ENCODE measurements at regions not wholly inside any gene's neighbourhood (a gene's known extent, or its start where the extent isn't known, plus 50 kb on each side); places are given as distances from the start of the nearest gene placed in this dataset.
A peak's percentile ranks its signal among the peaks of the same experiment; 100 is the strongest.

GRCh38 chr7:52670608-52671225, 364.7 kb upstream of the POM121L12 start:
- H3K4me1 Mint-ChIP-seq (ENCODE audit: low read depth): no peaks in the 10 kb centered on the region
- H3K27me3 Mint-ChIP-seq (ENCODE audit: low read depth): no peaks in the 10 kb centered on the region
- no peak for TF ChIP-seq CTCF (IDR thresholded peaks at IDR 0.05)
- no peak overlapping the region for H3K27ac Mint-ChIP-seq (ENCODE audit: unreplicated experiment)
- DNase-seq (ENCODE audit: low spot score): no peak
- no peaks in the 10 kb centered on the region for H3K9me3 Mint-ChIP-seq (ENCODE audit: low read depth)
- H3K36me3 Mint-ChIP-seq (ENCODE audit: low read depth): no peaks in the 10 kb centered on the region
- no peak overlapping the region for H3K4me3 Mint-ChIP-seq (ENCODE audit: unreplicated experiment)

- no peaks in the 10 kb centered on the region for H3K27me3 Mint-ChIP-seq (ENCODE audit: low read depth)
- DNase-seq (ENCODE audit: low spot score): peak; percentile 95
- no peak overlapping the region for H3K27ac Mint-ChIP-seq (ENCODE audit: unreplicated experiment)
- H3K9me3 Mint-ChIP-seq (ENCODE audit: low read depth): no peaks in the 10 kb centered on the region
- no peaks in the 10 kb centered on the region for H3K36me3 Mint-ChIP-seq (ENCODE audit: low read depth)
- no peak for TF ChIP-seq CTCF (IDR thresholded peaks at IDR 0.05)
- H3K4me1 Mint-ChIP-seq (ENCODE audit: low read depth): no peaks in the 10 kb centered on the region
- H3K4me3 Mint-ChIP-seq (ENCODE audit: unreplicated experiment): no peak overlapping the region
Measured at GRCh38 chr7:52669031-52669430, 366.4 kb upstream of the POM121L12 start.

GRCh38 chr7:52668435-52668834, 367.0 kb upstream of the POM121L12 start:
- Mint-ChIP-seq H3K27me3 (ENCODE audit: low read depth) (no peaks in the 10 kb centered on the region), H3K36me3 (ENCODE audit: low read depth) (no peaks in the 10 kb centered on the region), H3K4me1 (ENCODE audit: low read depth) (no peaks in the 10 kb centered on the region), H3K9me3 (ENCODE audit: low read depth) (no peaks in the 10 kb centered on the region), H3K27ac (ENCODE audit: unreplicated experiment) (no peak overlapping the region), H3K4me3 (ENCODE audit: unreplicated experiment) (no peak overlapping the region)
- DNase-seq (ENCODE audit: low spot score): peak; percentile 92
- no peak for TF ChIP-seq CTCF (IDR thresholded peaks at IDR 0.05)

GRCh38 chr7:52659178-52659577, 376.3 kb upstream of the POM121L12 start:
- Mint-ChIP-seq H3K27ac (ENCODE audit: unreplicated experiment) (no peak overlapping the region), H3K4me3 (ENCODE audit: unreplicated experiment) (no peak overlapping the region), H3K9me3 (ENCODE audit: low read depth) (peaks cover 7% of the 10 kb centered on the region), H3K27me3 (ENCODE audit: low read depth) (no peaks in the 10 kb centered on the region), H3K36me3 (ENCODE audit: low read depth) (no peaks in the 10 kb centered on the region), H3K4me1 (ENCODE audit: low read depth) (no peaks in the 10 kb centered on the region)
- no peak for DNase-seq (ENCODE audit: low spot score)
- no peak for TF ChIP-seq CTCF (IDR thresholded peaks at IDR 0.05)

- Mint-ChIP-seq H3K4me3 (ENCODE audit: unreplicated experiment) (no peak overlapping the region), H3K9me3 (ENCODE audit: low read depth) (peaks cover 10% of the 10 kb centered on the region), H3K27ac (ENCODE audit: unreplicated experiment) (no peak overlapping the region), H3K4me1 (ENCODE audit: low read depth) (no peaks in the 10 kb centered on the region), H3K27me3 (ENCODE audit: low read depth) (no peaks in the 10 kb centered on the region), H3K36me3 (ENCODE audit: low read depth) (no peaks in the 10 kb centered on the region)
- TF ChIP-seq CTCF (IDR thresholded peaks at IDR 0.05): no peak
- no peak for DNase-seq (ENCODE audit: low spot score)
Measured at GRCh38 chr7:52656098-52656497, 379.3 kb upstream of the POM121L12 start.

Measured in chondrocyte (in vitro differentiated cells).